GM13976 (cell line): ENCODE measurements at regions not wholly inside any gene's neighbourhood (a gene's known extent, or its start where the extent isn't known, plus 50 kb on each side); places are given as distances from the start of the nearest gene placed in this dataset.

Source experiments
- DNase-seq: peaks from one replicate; pipeline ENCODE4 v3.0.0; 2012; ENCODE audit warnings: low spot score
- in situ Hi-C: fragments of 300-500 bp; cut with MboI; formaldehyde crosslinking; loops from one replicate; pipeline ENCODE4 v1.12.0; 2022; ENCODE audit warnings: low sequenced_read_pairs, mixed read lengths, inconsistent platforms; ENCODE audit not compliant: unreplicated experiment
- TF ChIP-seq, protein P1 (sequence below): IDR thresholded peaks from 2 replicates; pipeline ENCODE4 v1.5.1; 2012; ENCODE audit warnings: borderline replicate concordance, mild to moderate bottlenecking; ENCODE audit not compliant: insufficient read depth; ENCODE audit errors: extremely low read depth, missing control alignments, control extremely low read depth

DNA sequence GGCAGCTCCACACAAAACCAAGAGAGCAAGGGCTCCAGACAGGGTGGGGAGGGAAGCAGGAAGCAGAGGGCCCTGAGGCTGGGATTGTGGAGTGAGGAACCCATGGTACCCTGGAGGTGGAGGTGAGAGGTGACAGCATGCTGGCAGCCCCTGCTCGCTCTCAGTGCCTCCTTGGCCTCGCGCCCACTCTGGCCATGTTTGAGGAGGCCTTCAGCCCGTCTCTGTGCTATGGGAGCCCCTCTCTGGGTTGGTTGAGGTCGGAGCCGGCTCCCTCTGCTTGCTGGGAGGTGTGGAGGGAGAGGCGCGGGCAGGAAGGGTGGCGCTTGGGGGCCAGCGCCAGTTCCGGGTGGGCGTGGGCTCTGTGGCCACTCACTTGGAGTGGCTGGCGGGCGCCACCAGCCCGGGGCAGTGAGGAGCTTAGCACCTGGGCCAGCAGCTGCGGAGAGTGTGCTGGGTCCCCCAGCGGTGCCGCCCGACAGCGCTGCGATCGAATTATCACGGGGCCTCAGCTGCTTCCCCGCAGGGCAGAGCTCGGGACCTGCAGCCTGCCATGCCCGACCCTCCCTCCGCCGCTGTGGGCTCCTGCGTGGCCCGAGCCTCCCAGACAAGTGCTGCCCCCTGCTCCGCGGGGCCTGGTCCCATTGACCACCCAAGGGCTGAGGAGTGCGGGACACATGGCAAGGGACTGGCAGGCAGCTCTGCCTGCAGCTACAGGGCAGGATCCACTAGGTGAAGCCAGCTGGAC lies 196.0 kb downstream of the DACT1 start:
- TF ChIP-seq, protein P1, sequence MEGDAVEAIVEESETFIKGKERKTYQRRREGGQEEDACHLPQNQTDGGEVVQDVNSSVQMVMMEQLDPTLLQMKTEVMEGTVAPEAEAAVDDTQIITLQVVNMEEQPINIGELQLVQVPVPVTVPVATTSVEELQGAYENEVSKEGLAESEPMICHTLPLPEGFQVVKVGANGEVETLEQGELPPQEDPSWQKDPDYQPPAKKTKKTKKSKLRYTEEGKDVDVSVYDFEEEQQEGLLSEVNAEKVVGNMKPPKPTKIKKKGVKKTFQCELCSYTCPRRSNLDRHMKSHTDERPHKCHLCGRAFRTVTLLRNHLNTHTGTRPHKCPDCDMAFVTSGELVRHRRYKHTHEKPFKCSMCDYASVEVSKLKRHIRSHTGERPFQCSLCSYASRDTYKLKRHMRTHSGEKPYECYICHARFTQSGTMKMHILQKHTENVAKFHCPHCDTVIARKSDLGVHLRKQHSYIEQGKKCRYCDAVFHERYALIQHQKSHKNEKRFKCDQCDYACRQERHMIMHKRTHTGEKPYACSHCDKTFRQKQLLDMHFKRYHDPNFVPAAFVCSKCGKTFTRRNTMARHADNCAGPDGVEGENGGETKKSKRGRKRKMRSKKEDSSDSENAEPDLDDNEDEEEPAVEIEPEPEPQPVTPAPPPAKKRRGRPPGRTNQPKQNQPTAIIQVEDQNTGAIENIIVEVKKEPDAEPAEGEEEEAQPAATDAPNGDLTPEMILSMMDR = no peak
- no peak for DNase-seq
- in situ Hi-C loops = no loop called here

DNA sequence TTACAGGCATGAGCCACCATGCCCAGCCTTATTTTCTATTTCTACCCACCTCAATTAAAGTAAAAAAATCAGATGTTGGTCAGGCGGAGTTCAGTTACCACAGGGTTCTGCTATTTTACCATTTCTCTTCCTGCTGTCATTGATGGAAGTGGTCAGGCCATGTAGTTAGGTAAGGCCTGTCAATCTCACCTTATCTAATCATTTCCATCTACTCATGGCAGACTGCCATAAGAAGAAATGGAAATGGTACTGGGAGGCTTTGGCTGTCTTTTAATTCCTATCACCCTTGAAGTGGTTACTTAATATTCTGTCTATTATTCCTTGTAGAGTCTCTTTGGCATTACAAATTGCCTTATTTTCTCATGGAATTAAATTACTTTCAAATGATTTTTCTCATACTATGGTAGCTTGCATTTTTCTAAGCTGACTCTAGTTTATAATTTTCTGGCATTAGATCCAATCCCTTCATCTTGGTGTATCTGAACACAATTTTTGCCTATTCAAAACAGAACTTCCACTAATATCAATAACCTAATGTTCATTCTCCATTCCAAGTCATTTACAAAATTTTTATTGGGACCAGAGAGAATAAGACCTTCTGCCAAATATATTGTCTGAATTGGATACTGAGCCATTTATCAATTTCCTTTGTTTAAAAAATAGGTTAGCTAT lies 198.7 kb downstream of the DACT1 start:
- in situ Hi-C loops = no loop called here
- TF ChIP-seq, protein P1 = no peak
- no peak for DNase-seq

DNA sequence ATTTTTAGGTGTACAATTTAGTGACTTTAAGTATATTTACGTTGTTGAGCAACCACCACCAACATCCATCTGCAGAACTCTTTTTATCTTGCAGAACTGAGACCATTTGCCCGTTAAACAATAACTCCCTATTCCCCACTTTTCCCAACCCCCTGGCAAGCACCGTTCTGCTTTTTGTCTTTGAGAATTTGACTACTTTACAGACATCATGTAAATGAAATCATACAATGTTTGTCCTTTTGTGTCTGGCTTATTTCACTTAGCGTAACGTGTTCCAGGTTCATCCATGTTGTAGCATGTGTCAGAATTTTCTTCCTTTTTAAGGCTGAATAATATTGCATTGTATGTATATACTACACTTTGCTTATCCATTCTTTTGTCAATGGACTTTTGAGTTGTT lies 201.5 kb downstream of the DACT1 start:
- TF ChIP-seq, protein P1 = no peak
- no peak for DNase-seq
- in situ Hi-C loops = no loop called here

DNA sequence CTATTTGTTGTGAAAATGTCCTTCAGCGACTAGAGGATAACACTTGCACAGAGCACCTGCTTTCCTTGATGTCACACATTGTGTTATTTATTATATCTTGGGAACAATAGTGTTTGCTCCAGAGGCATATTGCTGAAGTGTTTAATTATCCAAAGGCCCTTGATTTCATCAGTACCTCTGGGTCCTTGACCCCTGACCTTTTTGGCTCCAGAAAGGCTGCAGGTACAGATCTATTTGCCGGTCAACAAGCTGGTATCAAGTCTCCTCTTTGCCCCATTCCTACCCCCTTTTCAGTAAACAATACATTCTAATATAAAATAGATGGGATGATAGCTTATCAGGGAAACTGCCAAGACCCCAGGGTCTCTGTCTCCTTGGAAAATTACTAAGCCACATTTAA lies 206.8 kb downstream of the DACT1 start:
- in situ Hi-C loops = no loop called here
- no peak for DNase-seq
- TF ChIP-seq, protein P1 = no peak

DNA sequence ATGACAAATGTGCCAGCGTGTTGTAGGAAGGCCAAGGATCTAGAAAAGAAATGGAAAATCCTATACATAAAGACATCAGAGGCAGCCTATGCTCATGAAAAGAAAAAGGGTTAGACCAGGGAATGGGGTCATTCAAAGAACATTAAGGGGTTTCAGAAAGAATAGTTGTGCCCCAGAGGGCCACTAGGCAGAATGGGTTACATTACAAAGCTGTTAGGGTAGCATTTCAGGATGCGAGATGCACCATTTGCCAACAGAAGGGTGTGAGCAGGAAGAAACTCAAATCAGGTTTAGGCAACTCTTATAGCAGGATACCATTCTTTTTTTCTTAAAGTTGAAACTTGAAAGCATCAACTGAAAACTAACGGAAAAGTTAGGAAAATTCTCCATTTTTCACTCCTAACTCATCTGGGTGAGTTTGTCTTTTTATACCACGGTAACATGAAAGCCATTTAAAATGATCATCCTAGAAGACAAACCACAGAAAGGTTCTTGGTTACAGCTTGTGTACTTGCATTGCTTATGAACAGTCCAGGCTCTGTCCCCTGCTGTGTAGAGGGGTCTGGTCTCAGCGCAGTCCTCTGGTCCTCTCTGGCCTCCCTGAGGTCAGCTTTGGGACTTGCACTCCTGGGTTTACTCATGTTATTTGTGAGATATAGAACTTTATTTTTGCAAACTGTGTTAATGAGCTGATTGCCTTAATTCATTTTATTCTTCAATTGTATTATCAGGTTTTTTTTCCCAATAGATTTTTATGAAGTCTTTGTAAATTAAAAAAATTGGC lies 209.1 kb downstream of the DACT1 start:
- in situ Hi-C loops = no loop called here
- DNase-seq = no peak
- TF ChIP-seq, protein P1 = no peak

DNA sequence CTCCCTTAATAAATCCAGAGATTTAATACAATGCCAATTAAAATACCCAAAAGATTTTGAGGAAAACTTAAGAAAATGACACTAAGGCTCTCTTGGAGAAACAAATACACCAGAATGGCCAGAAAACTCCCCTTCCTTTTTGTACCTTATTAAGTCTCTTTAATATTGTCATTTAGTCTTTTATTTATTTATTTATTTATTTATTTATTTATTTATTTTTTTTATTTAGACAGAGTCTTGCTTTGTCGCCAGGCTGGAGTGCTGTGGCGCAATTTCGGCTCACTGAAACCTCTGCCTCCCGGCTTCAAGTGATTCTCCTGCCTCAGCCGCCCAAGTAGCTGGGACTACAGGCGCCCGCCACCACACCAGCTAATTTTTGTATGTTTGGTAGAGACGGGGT lies 210.6 kb downstream of the DACT1 start:
- DNase-seq = no peak
- in situ Hi-C loops = no loop called here
- TF ChIP-seq, protein P1 = no peak
